Mucosa of rectum (tissue), 2 donors: ENCODE measurements at regions not wholly inside any gene's neighbourhood (a gene's known extent, or its start where the extent isn't known, plus 50 kb on each side); places are given as distances from the start of the nearest gene placed in this dataset.

Experiments used
- H3K27ac ChIP-seq, 2 donors: one replicate each; pipeline ENCODE4 v1.7.0; 2013; ENCODE audit warnings: inconsistent platforms in 2 of 2, low read depth in 2 of 2, low read length in 2 of 2
- H3K27me3 ChIP-seq, 2 donors: one replicate each; pipeline ENCODE4 v1.7.0; 2013; ENCODE audit warnings: low read length in 2 of 2; ENCODE audit not compliant: control insufficient read depth in 2 of 2, insufficient read depth in 2 of 2
- H3K36me3 ChIP-seq, 2 donors: one replicate each; pipeline ENCODE4 v1.7.0; 2013; ENCODE audit warnings: low read length in 2 of 2; ENCODE audit not compliant: control insufficient read depth in 2 of 2, insufficient read depth in 2 of 2
- H3K4me1 ChIP-seq, 2 donors: one replicate each; pipeline ENCODE4 v1.7.0; 2013; ENCODE audit warnings: low read length in 2 of 2, mild to moderate bottlenecking in 1 of 2; ENCODE audit not compliant: control insufficient read depth in 2 of 2, insufficient read depth in 2 of 2
- H3K4me3 ChIP-seq, 2 donors: one replicate each; pipeline ENCODE4 v1.7.0; 2013; ENCODE audit warnings: low read length in 2 of 2
- H3K9ac ChIP-seq, 2 donors: one replicate each; pipeline ENCODE4 v1.7.0; 2013; ENCODE audit warnings: low read length in 2 of 2, low read depth in 1 of 2, mild to moderate bottlenecking in 1 of 2
- H3K9me3 ChIP-seq, 2 donors: one replicate each; pipeline ENCODE4 v1.7.0; 2013; ENCODE audit warnings: low read length in 2 of 2; ENCODE audit not compliant: control insufficient read depth in 2 of 2
- donor health status: healthy.
- donor health status: Normal muscosa, but diverticular disease.

- no peaks in the 10 kb centered on the region for H3K9me3 ChIP-seq
- no peaks in the 10 kb centered on the region for H3K36me3 ChIP-seq
- no peak overlapping the region for H3K27ac ChIP-seq
- no peak overlapping the region for H3K9ac ChIP-seq
- H3K4me3 ChIP-seq = no peak overlapping the region
- no peaks in the 10 kb centered on the region for H3K27me3 ChIP-seq
- H3K4me1 ChIP-seq = peaks cover 6 to 20% of the 10 kb centered on the region in 2 donors
Observed at GRCh38 chr20:23200413-23200812, 114.3 kb upstream of the CD93 start.

- H3K27me3 ChIP-seq = no peaks in the 10 kb centered on the region
- no peaks in the 10 kb centered on the region for H3K9me3 ChIP-seq
- H3K4me3 ChIP-seq = no peak overlapping the region
- H3K9ac ChIP-seq = no peak overlapping the region
- no peaks in the 10 kb centered on the region for H3K36me3 ChIP-seq
- no peak overlapping the region for H3K27ac ChIP-seq
- H3K4me1 ChIP-seq = peaks cover 0 to 10% of the 10 kb centered on the region in 2 donors
Observed at GRCh38 chr20:23199356-23199755, 113.2 kb upstream of the CD93 start.

DNA sequence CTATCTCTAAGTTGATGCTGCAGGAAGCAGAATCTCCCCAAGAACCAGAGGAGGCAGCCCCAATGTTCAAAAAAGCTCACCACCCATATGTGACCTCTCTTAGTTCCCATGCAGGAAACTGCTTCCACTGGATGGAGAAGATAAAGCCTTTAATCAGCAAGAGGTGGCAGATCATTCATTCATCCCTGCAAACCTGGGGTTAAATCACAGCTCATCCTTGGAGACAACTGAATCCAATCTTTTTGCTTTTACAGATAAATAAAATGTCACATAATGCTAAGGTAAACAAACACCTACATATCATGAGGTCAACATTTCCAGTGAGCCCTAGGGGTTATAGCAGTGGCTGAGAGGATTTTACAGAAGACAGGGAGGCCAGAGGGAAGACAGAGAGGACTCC is 112.7 kb upstream of the CD93 start:
- Histone ChIP-seq H3K27me3 (no peaks in the 10 kb centered on the region), H3K9ac (no peak overlapping the region), H3K4me3 (no peak overlapping the region), H3K9me3 (no peaks in the 10 kb centered on the region), H3K36me3 (no peaks in the 10 kb centered on the region), H3K27ac (no peak overlapping the region), H3K4me1 (peaks cover 0 to 4% of the 10 kb centered on the region in 2 donors)

GRCh38 chr20:23197836-23198235 is 111.7 kb upstream of the CD93 start:
- Histone ChIP-seq H3K27me3 (no peaks in the 10 kb centered on the region), H3K27ac (no peak overlapping the region), H3K9ac (no peak overlapping the region), H3K4me3 (no peak overlapping the region), H3K9me3 (no peaks in the 10 kb centered on the region), H3K36me3 (no peaks in the 10 kb centered on the region), H3K4me1 (no peaks in the 10 kb centered on the region)

- Histone ChIP-seq H3K27ac (no peak overlapping the region), H3K9ac (no peak overlapping the region), H3K4me1 (no peaks in the 10 kb centered on the region), H3K27me3 (no peaks in the 10 kb centered on the region), H3K36me3 (no peaks in the 10 kb centered on the region), H3K4me3 (no peak overlapping the region), H3K9me3 (no peaks in the 10 kb centered on the region)
Observed at GRCh38 chr20:23195636-23196035, 109.5 kb upstream of the CD93 start.

- no peaks in the 10 kb centered on the region for H3K4me1 ChIP-seq
- no peaks in the 10 kb centered on the region for H3K9me3 ChIP-seq
- H3K36me3 ChIP-seq = no peaks in the 10 kb centered on the region
- H3K27me3 ChIP-seq = no peaks in the 10 kb centered on the region
- no peak overlapping the region for H3K9ac ChIP-seq
- no peak overlapping the region for H3K4me3 ChIP-seq
- H3K27ac ChIP-seq = no peak overlapping the region
Observed at GRCh38 chr20:23193801-23194384, 107.8 kb upstream of the CD93 start.

DNA sequence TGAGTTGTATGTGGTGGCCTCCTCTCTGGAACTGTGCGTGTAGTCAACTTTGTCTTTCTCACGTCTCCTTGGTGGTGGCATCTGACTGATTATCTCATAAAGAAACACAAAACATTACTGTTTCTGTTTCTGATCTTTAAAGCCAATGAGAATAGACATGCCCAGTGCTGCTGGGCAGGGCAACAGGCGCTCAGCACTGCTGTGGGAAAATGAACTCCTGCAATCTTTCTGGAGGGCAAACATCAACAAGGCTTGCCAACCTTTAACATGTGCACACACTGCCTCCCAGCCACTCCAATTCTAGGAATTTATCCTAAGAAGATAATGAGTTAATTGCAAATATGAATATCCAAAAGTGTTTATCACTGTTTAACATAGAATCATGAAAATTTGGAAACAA is 106.3 kb upstream of the CD93 start:
- Histone ChIP-seq H3K4me3 (no peak overlapping the region), H3K27ac (no peak overlapping the region), H3K9ac (no peak overlapping the region), H3K27me3 (no peaks in the 10 kb centered on the region), H3K9me3 (no peaks in the 10 kb centered on the region), H3K36me3 (no peaks in the 10 kb centered on the region), H3K4me1 (no peaks in the 10 kb centered on the region)

- no peak overlapping the region for H3K27ac ChIP-seq
- H3K9ac ChIP-seq = no peak overlapping the region
- no peaks in the 10 kb centered on the region for H3K36me3 ChIP-seq
- no peaks in the 10 kb centered on the region for H3K4me1 ChIP-seq
- no peaks in the 10 kb centered on the region for H3K9me3 ChIP-seq
- no peaks in the 10 kb centered on the region for H3K27me3 ChIP-seq
- no peak overlapping the region for H3K4me3 ChIP-seq
Observed at GRCh38 chr20:23190557-23190956, 104.4 kb upstream of the CD93 start.

GRCh38 chr20:23189854-23190253 is 103.7 kb upstream of the CD93 start:
- no peak overlapping the region for H3K27ac ChIP-seq
- H3K4me1 ChIP-seq = no peaks in the 10 kb centered on the region
- no peaks in the 10 kb centered on the region for H3K27me3 ChIP-seq
- H3K4me3 ChIP-seq = no peak overlapping the region
- no peak overlapping the region for H3K9ac ChIP-seq
- no peaks in the 10 kb centered on the region for H3K9me3 ChIP-seq
- H3K36me3 ChIP-seq = no peaks in the 10 kb centered on the region

DNA sequence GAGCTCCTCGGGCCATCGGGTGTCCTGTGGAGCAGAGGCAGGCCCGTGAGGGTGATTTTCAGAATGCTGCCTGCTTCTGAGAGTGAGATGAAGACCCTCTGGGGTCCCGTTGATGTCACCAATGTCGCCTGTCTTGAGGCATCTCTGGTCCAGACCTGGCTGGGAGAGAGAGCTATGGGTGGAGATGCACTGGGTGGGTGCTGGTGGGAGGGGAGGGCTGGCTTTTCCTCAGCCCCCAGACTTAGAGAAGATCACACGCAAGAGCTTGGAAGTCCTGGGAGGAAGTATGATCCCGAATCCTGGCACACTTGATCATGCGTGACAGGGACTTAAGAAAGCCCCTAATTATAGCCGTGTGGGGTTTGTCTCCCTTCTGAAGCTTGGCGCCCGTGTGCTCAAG is 103.2 kb upstream of the CD93 start:
- H3K36me3 ChIP-seq = no peaks in the 10 kb centered on the region
- H3K4me3 ChIP-seq = no peak overlapping the region
- H3K9me3 ChIP-seq = no peaks in the 10 kb centered on the region
- no peak overlapping the region for H3K9ac ChIP-seq
- H3K27me3 ChIP-seq = no peaks in the 10 kb centered on the region
- H3K27ac ChIP-seq = no peak overlapping the region
- no peaks in the 10 kb centered on the region for H3K4me1 ChIP-seq
